Activated CD4-positive, alpha-beta T cell treated with anti-CD3 and anti-CD28 coated beads, Interleukin-2, amount 50 U/mL, for 1 hour (primary cell): ENCODE measurements at regions not wholly inside any gene's neighbourhood (a gene's known extent, or its start where the extent isn't known, plus 50 kb on each side); places are given as distances from the start of the nearest gene placed in this dataset.

ENCODE experiments used
- DNase-seq: peaks from one replicate; pipeline ENCODE4 v3.0.0-alpha.2; 2020

- DNase-seq: no peak
These were observed 256.2 kb upstream of the NFE2L3 start for GRCh38 chr7:25895792-25896171.

GRCh38 chr7:25897261-25897782 lies 254.7 kb upstream of the NFE2L3 start:
- DNase-seq: no peak

- no peak for DNase-seq
These were observed 251.8 kb upstream of the NFE2L3 start for GRCh38 chr7:25900245-25900644.

GRCh38 chr7:25900877-25901276 lies 251.1 kb upstream of the NFE2L3 start:
- no peak for DNase-seq

- no peak for DNase-seq
These were observed 250.3 kb upstream of the NFE2L3 start for GRCh38 chr7:25901658-25902057.

GRCh38 chr7:25906003-25906402 lies 246.0 kb upstream of the NFE2L3 start:
- no peak for DNase-seq

GRCh38 chr7:25906760-25907159 lies 245.2 kb upstream of the NFE2L3 start:
- no peak for DNase-seq

- DNase-seq: no peak
These were observed 244.8 kb upstream of the NFE2L3 start for GRCh38 chr7:25907214-25907613.

GRCh38 chr7:25907731-25908130 lies 244.3 kb upstream of the NFE2L3 start:
- no peak for DNase-seq

GRCh38 chr7:25908154-25908949 lies 243.6 kb upstream of the NFE2L3 start:
- DNase-seq: no peak

- no peak for DNase-seq
These were observed 240.0 kb upstream of the NFE2L3 start for GRCh38 chr7:25911738-25912607.

- DNase-seq: no peak
These were observed 238.3 kb upstream of the NFE2L3 start for GRCh38 chr7:25913598-25914224.

- DNase-seq: no peak
These were observed 233.3 kb upstream of the NFE2L3 start for GRCh38 chr7:25918731-25919130.

- no peak for DNase-seq
These were observed 229.7 kb upstream of the NFE2L3 start for GRCh38 chr7:25922296-25922695.

- no peak for DNase-seq
These were observed 228.1 kb upstream of the NFE2L3 start for GRCh38 chr7:25923741-25924460.

- no peak for DNase-seq
These were observed 226.0 kb upstream of the NFE2L3 start for GRCh38 chr7:25926009-25926408.

- DNase-seq: no peak
These were observed 225.5 kb upstream of the NFE2L3 start for GRCh38 chr7:25926451-25926850.

GRCh38 chr7:25926891-25927625 lies 224.9 kb upstream of the NFE2L3 start:
- DNase-seq: no peak

GRCh38 chr7:25927626-25927978 lies 224.4 kb upstream of the NFE2L3 start:
- no peak for DNase-seq

GRCh38 chr7:25928549-25929330 lies 223.3 kb upstream of the NFE2L3 start:
- DNase-seq: no peak

GRCh38 chr7:25929448-25929847 lies 222.6 kb upstream of the NFE2L3 start:
- no peak for DNase-seq
